ENCODE measurements at regions not wholly inside any gene's neighbourhood (a gene's known extent, or its start where the extent isn't known, plus 50 kb on each side); places are given as distances from the start of the nearest gene placed in this dataset.

DNA sequence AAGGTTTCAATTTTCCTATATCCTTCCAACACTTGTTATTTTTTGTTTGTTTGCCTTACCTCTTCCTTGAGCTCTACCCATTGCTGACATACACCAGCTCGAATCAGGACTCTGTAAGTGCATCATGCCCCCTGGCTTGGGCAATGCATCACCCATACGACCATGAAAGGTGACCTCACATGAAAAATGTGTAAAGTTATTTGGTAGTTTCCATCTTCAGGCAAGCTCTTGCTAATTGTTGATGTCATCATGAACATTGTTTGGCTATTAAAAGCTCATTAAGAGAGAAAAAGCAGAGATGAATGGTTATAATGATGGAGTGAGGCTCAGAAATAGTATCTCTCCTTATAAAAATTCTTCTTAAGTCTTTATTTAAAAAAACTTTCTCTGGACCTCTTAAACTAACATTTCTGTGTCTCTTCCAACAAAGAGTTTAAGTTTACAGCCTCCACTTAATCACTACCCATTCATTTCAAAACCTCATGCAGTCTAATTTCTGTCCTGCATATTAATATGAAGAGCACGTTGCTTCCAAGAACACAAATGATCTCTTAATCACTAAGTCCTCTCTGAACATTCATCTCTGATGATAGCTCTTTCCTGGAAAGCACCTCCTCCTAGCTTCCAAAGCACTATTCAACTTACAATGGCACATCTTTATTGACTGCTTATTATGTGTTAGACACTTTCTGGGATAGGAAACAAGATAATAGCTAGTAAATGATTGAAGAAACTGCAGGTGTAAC is 236.3 kb downstream of the NFKBIZ start:
- H3K4me3 ChIP-seq, result no peak overlapping the region
- TF ChIP-seq, protein P1, sequence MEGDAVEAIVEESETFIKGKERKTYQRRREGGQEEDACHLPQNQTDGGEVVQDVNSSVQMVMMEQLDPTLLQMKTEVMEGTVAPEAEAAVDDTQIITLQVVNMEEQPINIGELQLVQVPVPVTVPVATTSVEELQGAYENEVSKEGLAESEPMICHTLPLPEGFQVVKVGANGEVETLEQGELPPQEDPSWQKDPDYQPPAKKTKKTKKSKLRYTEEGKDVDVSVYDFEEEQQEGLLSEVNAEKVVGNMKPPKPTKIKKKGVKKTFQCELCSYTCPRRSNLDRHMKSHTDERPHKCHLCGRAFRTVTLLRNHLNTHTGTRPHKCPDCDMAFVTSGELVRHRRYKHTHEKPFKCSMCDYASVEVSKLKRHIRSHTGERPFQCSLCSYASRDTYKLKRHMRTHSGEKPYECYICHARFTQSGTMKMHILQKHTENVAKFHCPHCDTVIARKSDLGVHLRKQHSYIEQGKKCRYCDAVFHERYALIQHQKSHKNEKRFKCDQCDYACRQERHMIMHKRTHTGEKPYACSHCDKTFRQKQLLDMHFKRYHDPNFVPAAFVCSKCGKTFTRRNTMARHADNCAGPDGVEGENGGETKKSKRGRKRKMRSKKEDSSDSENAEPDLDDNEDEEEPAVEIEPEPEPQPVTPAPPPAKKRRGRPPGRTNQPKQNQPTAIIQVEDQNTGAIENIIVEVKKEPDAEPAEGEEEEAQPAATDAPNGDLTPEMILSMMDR (IDR thresholded peaks at IDR 0.05), result no peak
- H3K27ac ChIP-seq, result no peak overlapping the region
- no peak for DNase-seq (ENCODE audit: low spot score)

GRCh38 chr3:102087236-102087635 is 237.9 kb downstream of the NFKBIZ start:
- Histone ChIP-seq H3K4me3 (no peak overlapping the region), H3K27ac (no peak overlapping the region)
- DNase-seq (ENCODE audit: low spot score), result no peak
- TF ChIP-seq, protein P1 (IDR thresholded peaks at IDR 0.05), result no peak

DNA sequence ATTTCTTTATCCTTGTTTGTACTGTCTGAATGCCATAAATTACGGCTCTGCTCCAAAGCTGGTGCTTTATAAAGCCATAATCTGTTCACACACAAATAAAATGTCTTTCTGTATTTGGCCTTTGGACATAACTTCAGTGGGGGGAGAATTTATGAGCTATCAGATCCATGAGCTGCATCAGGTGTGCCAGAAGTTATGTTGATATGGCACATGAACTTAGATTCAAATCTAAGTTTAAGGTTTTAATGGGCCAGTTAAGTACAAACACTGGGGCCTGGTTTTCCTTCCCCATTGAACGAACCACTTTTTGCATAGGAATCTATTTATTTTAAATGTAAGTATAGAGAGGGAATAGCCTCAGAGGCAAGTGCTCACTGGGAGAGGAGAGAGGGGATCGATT is 239.9 kb downstream of the NFKBIZ start:
- no peak overlapping the region for H3K4me3 ChIP-seq
- no peak for DNase-seq (ENCODE audit: low spot score)
- H3K27ac ChIP-seq, result no peak overlapping the region
- TF ChIP-seq, protein P1 (IDR thresholded peaks at IDR 0.05), result no peak

DNA sequence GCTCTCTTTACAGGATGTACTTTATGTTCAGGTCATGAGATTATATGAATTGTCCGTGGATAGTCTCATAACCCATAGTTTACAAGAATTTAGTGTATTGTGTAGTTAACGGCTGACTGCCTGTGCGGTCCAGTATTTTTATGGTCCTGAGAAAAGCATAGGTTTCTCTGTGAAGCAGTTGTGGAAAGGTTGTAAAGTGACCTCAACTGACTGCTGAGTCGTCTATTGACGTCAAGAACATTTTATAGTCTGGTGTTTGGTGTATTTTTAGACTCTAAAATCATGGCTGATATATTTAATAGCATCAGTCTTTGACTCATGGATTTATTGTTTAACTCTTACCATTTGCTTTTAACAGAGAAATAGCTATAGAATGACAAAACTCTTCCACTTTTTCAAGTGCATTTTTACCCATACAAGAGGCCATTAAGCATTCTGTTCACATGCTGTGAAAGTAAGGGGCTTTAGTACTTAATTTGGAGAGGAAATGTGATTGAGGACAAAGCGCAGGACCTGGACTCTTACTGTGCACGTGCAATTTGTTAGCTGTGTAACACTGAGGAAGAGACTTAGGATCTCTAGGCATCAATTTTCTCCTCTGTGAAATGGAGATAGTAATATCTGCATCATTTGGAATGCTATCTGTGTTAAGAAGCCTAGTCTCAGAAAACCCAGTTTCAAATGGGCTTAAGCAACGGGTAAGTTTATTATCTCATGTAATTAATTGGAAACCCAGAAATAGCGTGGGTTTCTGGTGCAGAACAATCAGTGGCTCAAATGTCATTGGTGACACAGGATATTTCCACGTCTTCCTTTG is 240.8 kb downstream of the NFKBIZ start:
- Histone ChIP-seq H3K27ac (peak overlapping the region in 1 of 2 donors; percentile 27), H3K4me3 (no peak overlapping the region)
- DNase-seq (ENCODE audit: low spot score), result no peak
- TF ChIP-seq, protein P1 (IDR thresholded peaks at IDR 0.05), result no peak

- DNase-seq (ENCODE audit: low spot score), result no peak
- Histone ChIP-seq H3K4me3 (no peak overlapping the region), H3K27ac (no peak overlapping the region)
- TF ChIP-seq, protein P1 (IDR thresholded peaks at IDR 0.05), result no peak
Observed at GRCh38 chr3:102090721-102091045, 241.4 kb downstream of the NFKBIZ start.

GRCh38 chr3:102091358-102091757 is 242.0 kb downstream of the NFKBIZ start:
- Histone ChIP-seq H3K27ac (no peak overlapping the region), H3K4me3 (no peak overlapping the region)
- DNase-seq (ENCODE audit: low spot score), result no peak

More at GRCh38 chr3:102091358-102091757, 242.0 kb downstream of the NFKBIZ start:
- TF ChIP-seq, protein P1 (IDR thresholded peaks at IDR 0.05), result no peak
